Fibroblast of lung (primary cell): ENCODE measurements at regions not wholly inside any gene's neighbourhood (a gene's known extent, or its start where the extent isn't known, plus 50 kb on each side); places are given as distances from the start of the nearest gene placed in this dataset.

Experiments
- CTCF ChIP-seq, 2 donors: IDR thresholded peaks in 1 of 2; conservative IDR thresholded peaks in 1 of 2; 1 replicate in 1 of 2; 2 replicates in 1 of 2; pipeline ENCODE4 v1.5.1; 2011 to 2012; ENCODE audit warnings: low read length in 2 of 2, control low read depth in 1 of 2, inconsistent platforms in 1 of 2, low read depth in 1 of 2, mild to moderate bottlenecking in 1 of 2
- EZH2 ChIP-seq: IDR thresholded peaks from 2 replicates; pipeline ENCODE4 v1.5.1; 2012; ENCODE audit warnings: low read length, control low read depth, mild to moderate bottlenecking; ENCODE audit errors: missing control alignments

- TF ChIP-seq CTCF (conservative IDR thresholded peaks at IDR 0.05 in 1 of 2, IDR thresholded peaks at IDR 0.05 in 1 of 2; ENCODE audit: low read depth in 1 of 2, low read length in 2 of 2), result no peak
- TF ChIP-seq EZH2, result no peak
These were observed 63.8 kb upstream of the ATP1A1 start for GRCh38 chr1:116309090-116309870.
